ENCODE measurements at regions not wholly inside any gene's neighbourhood (a gene's known extent, or its start where the extent isn't known, plus 50 kb on each side); places are given as distances from the start of the nearest gene placed in this dataset.

DNA sequence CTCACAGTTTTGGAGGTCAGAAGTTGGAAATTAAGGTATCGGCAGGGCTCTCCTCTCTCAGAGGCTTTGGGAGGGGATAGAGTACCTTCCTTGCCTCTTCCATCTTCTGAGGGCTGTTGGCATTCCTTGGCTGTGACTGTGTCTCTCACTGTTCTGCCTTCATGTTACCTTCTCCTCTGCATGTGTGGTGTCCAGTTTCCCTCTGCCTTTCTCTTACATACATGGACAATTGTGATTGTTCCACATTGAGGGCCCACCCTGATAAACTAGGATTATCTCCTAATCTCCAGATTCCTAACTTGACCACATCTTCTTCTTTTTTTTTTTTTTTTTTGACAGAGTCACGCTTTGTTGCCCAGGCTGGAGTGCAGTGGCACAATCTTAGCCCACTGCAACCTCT is 72.1 kb upstream of the SPACA1 start:
- Histone ChIP-seq H3K9me3 (no peaks in the 10 kb centered on the region), H3K4me1 (ENCODE audit: control insufficient read depth in 1 of 2, insufficient read depth in 1 of 2, low read depth in 1 of 2, low read length in 1 of 2) (no peaks in the 10 kb centered on the region), H3K4me3 (ENCODE audit: low read depth in 1 of 2, low read length in 1 of 2) (no peak overlapping the region), H3K27me3 (peaks cover 15% of the 10 kb centered on the region), H3K27ac (no peak overlapping the region), H3K36me3 (no peaks in the 10 kb centered on the region)
- TF ChIP-seq, protein P1, sequence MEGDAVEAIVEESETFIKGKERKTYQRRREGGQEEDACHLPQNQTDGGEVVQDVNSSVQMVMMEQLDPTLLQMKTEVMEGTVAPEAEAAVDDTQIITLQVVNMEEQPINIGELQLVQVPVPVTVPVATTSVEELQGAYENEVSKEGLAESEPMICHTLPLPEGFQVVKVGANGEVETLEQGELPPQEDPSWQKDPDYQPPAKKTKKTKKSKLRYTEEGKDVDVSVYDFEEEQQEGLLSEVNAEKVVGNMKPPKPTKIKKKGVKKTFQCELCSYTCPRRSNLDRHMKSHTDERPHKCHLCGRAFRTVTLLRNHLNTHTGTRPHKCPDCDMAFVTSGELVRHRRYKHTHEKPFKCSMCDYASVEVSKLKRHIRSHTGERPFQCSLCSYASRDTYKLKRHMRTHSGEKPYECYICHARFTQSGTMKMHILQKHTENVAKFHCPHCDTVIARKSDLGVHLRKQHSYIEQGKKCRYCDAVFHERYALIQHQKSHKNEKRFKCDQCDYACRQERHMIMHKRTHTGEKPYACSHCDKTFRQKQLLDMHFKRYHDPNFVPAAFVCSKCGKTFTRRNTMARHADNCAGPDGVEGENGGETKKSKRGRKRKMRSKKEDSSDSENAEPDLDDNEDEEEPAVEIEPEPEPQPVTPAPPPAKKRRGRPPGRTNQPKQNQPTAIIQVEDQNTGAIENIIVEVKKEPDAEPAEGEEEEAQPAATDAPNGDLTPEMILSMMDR (IDR thresholded peaks at IDR 0.05) = no peak

DNA sequence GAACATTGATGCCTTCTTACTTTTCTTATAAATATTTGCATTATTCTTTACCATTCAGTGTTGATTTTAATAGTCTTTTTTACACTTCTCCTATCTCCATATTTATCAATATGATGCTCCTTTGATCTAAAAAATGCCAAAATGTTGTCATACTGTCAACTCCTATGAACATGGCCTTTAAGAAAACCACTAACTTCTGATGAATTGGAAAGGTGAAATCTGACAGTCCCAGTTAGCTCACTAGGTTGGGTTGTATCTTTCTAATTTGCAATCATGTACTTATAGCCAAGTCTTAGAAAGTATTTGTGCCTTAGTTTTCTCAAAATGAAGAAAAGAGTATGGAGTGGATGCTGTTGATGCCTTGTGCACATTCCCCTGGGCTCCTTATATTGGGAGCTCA is 75.4 kb upstream of the SPACA1 start:
- TF ChIP-seq, protein P1 (IDR thresholded peaks at IDR 0.05) = no peak
- H3K36me3 ChIP-seq = no peaks in the 10 kb centered on the region
- no peak overlapping the region for H3K27ac ChIP-seq
- H3K4me3 ChIP-seq (ENCODE audit: low read depth in 1 of 2, low read length in 1 of 2) = no peak overlapping the region
- H3K27me3 ChIP-seq = peaks cover 35% of the 10 kb centered on the region
- H3K4me1 ChIP-seq (ENCODE audit: control insufficient read depth in 1 of 2, insufficient read depth in 1 of 2, low read depth in 1 of 2, low read length in 1 of 2) = no peaks in the 10 kb centered on the region
- H3K9me3 ChIP-seq = no peaks in the 10 kb centered on the region

DNA sequence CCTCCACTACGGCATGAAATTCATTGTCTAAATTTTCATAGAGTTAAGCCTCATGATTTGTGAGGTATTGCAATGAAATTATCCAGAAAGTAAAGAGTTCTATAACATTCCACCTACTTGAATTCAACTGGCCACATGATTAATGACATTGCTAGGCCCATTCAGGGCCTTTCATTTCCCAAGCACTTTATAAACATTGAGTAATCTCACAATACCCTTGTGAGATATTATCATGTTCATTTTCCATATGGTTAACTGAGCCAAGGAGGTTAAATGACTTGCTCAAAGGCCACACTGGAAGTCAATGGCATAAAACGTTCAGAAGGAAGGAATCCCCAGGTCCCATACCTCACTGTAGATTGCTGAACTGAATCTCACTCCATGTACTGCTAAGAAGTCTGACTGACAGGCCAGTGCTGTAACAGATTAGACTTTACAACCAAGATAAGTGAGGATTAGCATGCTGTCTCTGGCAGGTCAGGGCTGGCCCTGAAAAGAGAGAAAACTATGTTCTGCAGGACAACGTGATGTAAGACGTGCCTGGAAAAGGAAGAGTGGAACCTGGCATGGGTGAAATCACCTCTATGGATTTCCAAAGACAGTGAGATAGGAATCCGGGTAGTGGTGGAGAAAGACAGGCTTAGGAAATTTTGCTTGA is 75.9 kb upstream of the SPACA1 start:
- TF ChIP-seq, protein P1 (IDR thresholded peaks at IDR 0.05) = no peak
- no peak overlapping the region for H3K27ac ChIP-seq

DNA sequence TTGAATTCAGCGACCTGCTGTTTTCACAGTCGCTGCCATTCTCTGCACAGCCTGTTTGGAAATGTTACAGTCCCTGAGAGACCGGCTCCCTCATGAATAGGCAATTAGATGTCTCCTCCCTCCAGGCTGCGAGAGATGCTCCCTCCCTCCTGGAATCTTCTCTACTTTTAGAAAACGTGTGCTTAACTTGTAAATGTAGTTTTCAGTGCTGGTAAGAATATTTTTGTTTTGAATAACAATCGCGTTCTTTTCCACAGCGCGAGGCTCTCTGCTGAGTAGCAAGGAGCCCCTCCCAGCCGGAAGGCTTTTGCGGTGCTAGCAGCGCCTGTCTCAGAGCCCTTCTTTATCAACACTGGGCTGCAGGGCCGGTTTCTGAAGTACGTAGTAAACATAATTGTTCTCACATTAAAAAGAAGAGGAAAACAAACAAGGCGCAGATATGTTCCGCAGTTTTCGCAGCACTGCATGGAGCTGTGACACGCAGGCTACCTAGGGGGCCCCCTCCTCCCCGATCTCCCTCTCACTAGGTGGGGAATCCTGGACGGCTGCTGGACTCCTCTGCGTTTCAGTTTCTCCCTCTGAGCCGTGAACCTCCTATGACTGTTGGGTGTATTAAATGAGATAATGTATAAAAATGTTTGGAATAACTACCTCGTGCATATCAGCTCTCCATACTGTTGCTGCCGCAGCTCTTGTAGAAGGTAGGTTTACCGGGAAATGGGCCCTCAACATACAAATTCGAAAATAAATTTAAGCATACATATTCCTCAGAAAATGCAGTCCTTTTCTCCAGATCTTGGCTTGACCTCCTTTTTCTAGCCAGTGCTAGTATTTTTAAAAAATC is 79.0 kb upstream of the SPACA1 start:
- TF ChIP-seq, protein P1 (IDR thresholded peaks at IDR 0.05) = no peak
- no peaks in the 10 kb centered on the region for H3K9me3 ChIP-seq
- no peaks in the 10 kb centered on the region for H3K4me1 ChIP-seq (ENCODE audit: control insufficient read depth in 1 of 2, insufficient read depth in 1 of 2, low read depth in 1 of 2, low read length in 1 of 2)
- H3K27ac ChIP-seq = no peak overlapping the region
- H3K4me3 ChIP-seq (ENCODE audit: low read depth in 1 of 2, low read length in 1 of 2) = no peak overlapping the region
- H3K27me3 ChIP-seq = peaks cover 45% of the 10 kb centered on the region
- no peaks in the 10 kb centered on the region for H3K36me3 ChIP-seq

More for the DNA sequence above, 75.9 kb upstream of the SPACA1 start:
- H3K9me3 ChIP-seq = no peaks in the 10 kb centered on the region
- no peaks in the 10 kb centered on the region for H3K4me1 ChIP-seq (ENCODE audit: control insufficient read depth in 1 of 2, insufficient read depth in 1 of 2, low read depth in 1 of 2, low read length in 1 of 2)
- H3K36me3 ChIP-seq = no peaks in the 10 kb centered on the region
- peaks cover 41% of the 10 kb centered on the region for H3K27me3 ChIP-seq
- H3K4me3 ChIP-seq (ENCODE audit: low read depth in 1 of 2, low read length in 1 of 2) = no peak overlapping the region

DNA sequence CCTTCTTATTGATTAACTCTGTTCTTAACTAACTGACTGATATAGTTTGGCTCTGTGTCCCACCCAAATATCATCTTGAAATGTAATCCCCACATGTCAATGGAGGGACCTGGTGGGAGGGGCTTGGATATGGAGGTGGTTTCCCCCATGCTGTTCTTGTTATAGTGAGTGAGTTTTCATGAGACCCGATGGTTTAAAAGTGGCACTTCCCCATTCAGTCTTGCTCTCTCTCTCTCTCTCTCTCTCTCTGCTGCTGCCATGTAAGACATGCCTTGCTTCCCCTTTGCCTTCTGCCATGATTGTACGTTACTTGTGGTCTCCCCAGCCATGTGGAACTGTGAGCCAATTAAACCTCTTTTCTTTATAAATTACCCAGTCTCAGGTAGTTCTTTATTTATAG is 81.8 kb upstream of the SPACA1 start:
- no peak overlapping the region for H3K27ac ChIP-seq
- H3K4me1 ChIP-seq (ENCODE audit: control insufficient read depth in 1 of 2, insufficient read depth in 1 of 2, low read depth in 1 of 2, low read length in 1 of 2) = no peaks in the 10 kb centered on the region
- no peaks in the 10 kb centered on the region for H3K9me3 ChIP-seq
- TF ChIP-seq, protein P1 (IDR thresholded peaks at IDR 0.05) = no peak
- H3K4me3 ChIP-seq (ENCODE audit: low read depth in 1 of 2, low read length in 1 of 2) = no peak overlapping the region
- H3K36me3 ChIP-seq = no peaks in the 10 kb centered on the region
- peaks cover 45% of the 10 kb centered on the region for H3K27me3 ChIP-seq
